GM12878 (cell line): ENCODE measurements at regions not wholly inside any gene's neighbourhood (a gene's known extent, or its start where the extent isn't known, plus 50 kb on each side); places are given as distances from the start of the nearest gene placed in this dataset.

ENCODE experiments used
- ATAC-seq: fragments of 200-7000 bp; cut with Tn5 transposase; 3 replicates; pipeline ENCODE4 v1.9.1; 2020; ENCODE audit warnings: mild to moderate bottlenecking, moderate library complexity
- BruUV-seq: library from RNA; stranded (reverse); fragments of 400-500 nt; replicated peaks from 2 replicates; lab custom pipeline; 2021; lab: Mats Ljungman, UMichigan
- CTCF ChIA-PET: fragments of 300-600 bp; sonication (Branson Sonifier 250); formaldehyde crosslinking; extraction: SDS; loops from one replicate; lab custom pipeline; 2021; ENCODE audit warnings: inconsistent platforms; lab: Yijun Ruan, JAX
- POLR2A ChIA-PET: fragments of 350-600 bp; formaldehyde crosslinking; extraction: SDS; loops from one replicate; lab custom pipeline; 2021; ENCODE audit warnings: inconsistent platforms; lab: Charles Lee
- RAD21 ChIA-PET: fragments of 300-600 bp; sonication (Branson Sonifier 250); formaldehyde crosslinking; loops from one replicate; lab custom pipeline; 2023; ENCODE audit warnings: antibody characterized with exemption; ENCODE audit not compliant: unreplicated experiment; lab: Charles Lee
- SMC1A ChIA-PET: fragments of 300-600 bp; sonication (Branson Sonifier 250); formaldehyde crosslinking; loops from one replicate; lab custom pipeline; 2023; ENCODE audit not compliant: unreplicated experiment, uncharacterized antibody; lab: Charles Lee
- DNase-seq: peaks from one replicate; pipeline ENCODE4 v3.0.0-alpha.2; 2011; ENCODE audit warnings: low read depth, low spot score
- FAIRE-seq: peaks from 3 replicates; lab custom pipeline; 2011; peaks lifted over from hg19 to GRCh38; lab: Jason Lieb, UNC
- H2AFZ ChIP-seq: 2 replicates; pipeline ENCODE4 v1.6.0; 2011; ENCODE audit warnings: low read depth, low read length, control low read depth; ENCODE audit not compliant: control insufficient read depth
- H3K27ac ChIP-seq: 2 replicates; pipeline ENCODE4 v1.5.1; 2011; ENCODE audit warnings: control low read depth; ENCODE audit not compliant: control insufficient read depth, insufficient read depth
- H3K27me3 ChIP-seq, 2 experiments: replicated peaks in 1 of 2; 2 replicates each; pipeline versions ENCODE4 v1.6.0 to v1.6.1; 2011; ENCODE audit warnings: low read length in 1 of 2; ENCODE audit not compliant: control insufficient read depth in 2 of 2, insufficient read depth in 2 of 2
- H3K36me3 ChIP-seq, 2 experiments: 2 replicates each; pipeline ENCODE4 v1.5.1; 2011; ENCODE audit warnings: low read length in 1 of 2; ENCODE audit not compliant: control insufficient read depth in 2 of 2, insufficient read depth in 2 of 2
- H3K4me1 ChIP-seq: 2 replicates; pipeline ENCODE4 v1.6.1; 2011; ENCODE audit warnings: mild to moderate bottlenecking, low read length, moderate library complexity, mixed read lengths; ENCODE audit not compliant: control insufficient read depth, insufficient read depth
- H3K4me2 ChIP-seq: 2 replicates; pipeline ENCODE4 v1.6.0; 2011; ENCODE audit warnings: control low read depth; ENCODE audit not compliant: control insufficient read depth, insufficient read depth
- H3K4me3 ChIP-seq: fragments of 200-600 bp; sonication (generic); 2 replicates; pipeline ENCODE4 v1.5.1; 2016
- H3K79me2 ChIP-seq: 2 replicates; pipeline ENCODE4 v1.6.0; 2011; ENCODE audit warnings: low read length; ENCODE audit not compliant: control insufficient read depth, insufficient read depth
- H3K9ac ChIP-seq: 2 replicates; pipeline ENCODE4 v1.8.0; 2011; ENCODE audit warnings: low read length, control low read depth, mixed read lengths; ENCODE audit not compliant: control insufficient read depth, insufficient read depth
- H3K9me3 ChIP-seq: replicated peaks from 3 replicates; pipeline ENCODE4 v1.5.1; 2011; ENCODE audit warnings: mild to moderate bottlenecking, low read length; ENCODE audit not compliant: control insufficient read depth, insufficient read depth
- H4K20me1 ChIP-seq: 2 replicates; pipeline ENCODE4 v1.6.0; 2011; ENCODE audit not compliant: control insufficient read depth, insufficient read depth
- BRCA1 ChIP-seq: IDR thresholded peaks from 2 replicates; pipeline ENCODE4 v1.6.1; 2011; ENCODE audit warnings: low read depth, low read length, improper control_type of control experiment
- CBX3 ChIP-seq: fragments of 200-600 bp; sonication (generic); IDR thresholded peaks from 2 replicates; pipeline ENCODE4 v1.6.1; 2016; ENCODE audit warnings: low read depth, borderline replicate concordance
- IKZF2 ChIP-seq, 2 experiments: fragments of 450-650 bp; IDR thresholded peaks; 2 replicates each; pipeline ENCODE4 v1.6.1; 2017; ENCODE audit warnings: mild to moderate bottlenecking in 2 of 2, moderate library complexity in 2 of 2
- KAT2A ChIP-seq: conservative IDR thresholded peaks from 2 replicates; pipeline ENCODE4 v1.6.1; 2011; ENCODE audit warnings: low read depth, low read length; ENCODE audit not compliant: control insufficient read depth
- KDM1A ChIP-seq: fragments of 200-600 bp; sonication (generic); IDR thresholded peaks from 2 replicates; pipeline ENCODE4 v1.6.1; 2016; ENCODE audit warnings: borderline replicate concordance
- NFIC ChIP-seq: IDR thresholded peaks from 2 replicates; pipeline ENCODE4 v1.6.1; 2012; ENCODE audit warnings: low read depth, mild to moderate bottlenecking, inconsistent platforms, low read length, moderate library complexity
- RB1 ChIP-seq: fragments of 450-650 bp; formaldehyde crosslinking; IDR thresholded peaks from 2 replicates; pipeline ENCODE4 v1.6.1; 2017; ENCODE audit warnings: mild to moderate bottlenecking, borderline replicate concordance
- SKIL ChIP-seq: fragments of 450-650 bp; IDR thresholded peaks from 2 replicates; pipeline ENCODE4 v1.6.1; 2017; ENCODE audit warnings: mild to moderate bottlenecking, low read depth, inconsistent platforms; ENCODE audit not compliant: poor library complexity, severe bottlenecking
- SREBF1 ChIP-seq: IDR thresholded peaks from 2 replicates; pipeline ENCODE4 v1.6.1; 2012; ENCODE audit warnings: mild to moderate bottlenecking, low read length
- ZBTB33 ChIP-seq: fragments of 450-650 bp; IDR thresholded peaks from 2 replicates; pipeline ENCODE4 v1.6.1; 2017; ENCODE audit warnings: mild to moderate bottlenecking
- ZNF687 ChIP-seq: fragments of 450-650 bp; IDR thresholded peaks from 2 replicates; pipeline ENCODE4 v1.6.1; 2017; ENCODE audit warnings: mild to moderate bottlenecking, moderate library complexity
- WGBS: methylation state at CpG from one replicate; pipeline ENCODE4 v1.1.6; 2016; ENCODE audit warnings: low lambda C conversion rate; ENCODE audit not compliant: insufficient replicate concordance, insufficient coverage; ENCODE audit errors: missing lambda C conversion rate; 5-methylcytosine and 5-hydroxymethylcytosine counted together
- in situ Hi-C: fragments of 300-500 bp; cut with MboI; formaldehyde crosslinking; loops from 9 replicates; pipeline ENCODE4 v1.14.3; 2018; ENCODE audit warnings: mixed read lengths
- intact Hi-C: fragments of 100-400 bp; cut with micrococcal nuclease; formaldehyde crosslinking; loops from one replicate; pipeline ENCODE4 v1.14.2; 2022; ENCODE audit not compliant: unreplicated experiment

GRCh38 chr14:29320286-29320685 lies 553.7 kb downstream of the FOXG1 start:
- H3K27ac ChIP-seq = no peak overlapping the region
- SMC1A ChIA-PET = no interaction called here
- no peak overlapping the region for H3K4me3 ChIP-seq
- in situ Hi-C loops = no loop called here
- TF ChIP-seq RB1 = no peak
- no peak for TF ChIP-seq ZBTB33
- TF ChIP-seq SREBF1 = no peak
- no peak for TF ChIP-seq CBX3
- no peak overlapping the region for H3K4me2 ChIP-seq
- CTCF ChIA-PET = no interaction called here
- H3K27me3 ChIP-seq = no peaks in the 10 kb centered on the region
- no TSS peak for BruUV-seq
- H3K4me1 ChIP-seq = no peaks in the 10 kb centered on the region
- H2AFZ ChIP-seq = no peak overlapping the region
- FAIRE-seq (no peak), DNase-seq (no peak), ATAC-seq (no peak)
- 40% methylated on average over 1 of the region's 1 CpG for WGBS
- H3K79me2 ChIP-seq = no peaks in the 10 kb centered on the region
- H4K20me1 ChIP-seq = no peaks in the 10 kb centered on the region
- POLR2A ChIA-PET = no interaction called here
- H3K36me3 ChIP-seq = no peaks in the 10 kb centered on the region
- no peak overlapping the region for H3K9ac ChIP-seq
- H3K9me3 ChIP-seq = no peaks in the 10 kb centered on the region
- RAD21 ChIA-PET = no interaction called here
- intact Hi-C loops = no loop called here

- no peak overlapping the region for H3K4me2 ChIP-seq
- FAIRE-seq = no peak
- no peaks in the 10 kb centered on the region for H3K4me1 ChIP-seq
- intact Hi-C loops (no loop called here), in situ Hi-C loops (no loop called here)
- no peaks in the 10 kb centered on the region for H3K27me3 ChIP-seq
- no peak overlapping the region for H3K9ac ChIP-seq
- H3K9me3 ChIP-seq = no peaks in the 10 kb centered on the region
- H3K4me3 ChIP-seq = no peak overlapping the region
- no TSS peak for BruUV-seq
- no peak for ATAC-seq
- ChIA-PET CTCF (no interaction called here), SMC1A (no interaction called here), POLR2A (no interaction called here), RAD21 (no interaction called here)
- no peaks in the 10 kb centered on the region for H4K20me1 ChIP-seq
- no peaks in the 10 kb centered on the region for H3K36me3 ChIP-seq
- H3K27ac ChIP-seq = no peak overlapping the region
- H3K79me2 ChIP-seq = no peaks in the 10 kb centered on the region
- DNase-seq = no peak
- H2AFZ ChIP-seq = no peak overlapping the region
- TF ChIP-seq IKZF2 (IDR thresholded peaks at IDR 0.05) = no peak
- TF ChIP-seq NFIC = no peak
- no peak for TF ChIP-seq KDM1A
- no peak for TF ChIP-seq ZNF687
- no peak for TF ChIP-seq BRCA1
- no peak for TF ChIP-seq KAT2A
- TF ChIP-seq SKIL = no peak
These were observed 555.1 kb downstream of the FOXG1 start for GRCh38 chr14:29321646-29322045.
